ENCODE measurements at regions not wholly inside any gene's neighbourhood (a gene's known extent, or its start where the extent isn't known, plus 50 kb on each side); places are given as distances from the start of the nearest gene placed in this dataset.
A peak's percentile ranks its signal among the peaks of the same experiment; 100 is the strongest.

DNA sequence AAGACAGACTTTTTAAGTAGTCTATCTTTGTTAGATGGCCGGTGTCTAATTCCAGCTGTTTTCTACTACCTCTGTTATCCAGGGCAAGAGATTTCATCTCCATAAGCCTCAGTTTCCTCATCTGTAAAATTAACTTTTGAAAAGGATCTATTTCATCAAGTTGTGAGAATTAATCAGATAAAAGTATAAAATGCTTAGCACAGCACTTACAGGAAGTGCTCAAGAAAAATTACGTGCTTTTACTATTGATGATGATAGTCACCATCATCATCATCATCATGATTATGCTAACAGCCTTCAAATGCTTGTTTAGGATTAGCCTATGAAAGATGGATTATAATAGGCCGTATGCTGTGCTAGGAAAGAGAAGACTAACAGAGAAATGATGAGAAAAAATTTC is 76.2 kb downstream of the CYRIA start:
- TF ChIP-seq POLR2A (IDR thresholded peaks at IDR 0.05; ENCODE audit: extremely low read depth, insufficient read length) (no peak), MYC (IDR thresholded peaks at IDR 0.05; ENCODE audit: low read depth, low read length) (no peak)
- TF ChIP-seq, protein P1, sequence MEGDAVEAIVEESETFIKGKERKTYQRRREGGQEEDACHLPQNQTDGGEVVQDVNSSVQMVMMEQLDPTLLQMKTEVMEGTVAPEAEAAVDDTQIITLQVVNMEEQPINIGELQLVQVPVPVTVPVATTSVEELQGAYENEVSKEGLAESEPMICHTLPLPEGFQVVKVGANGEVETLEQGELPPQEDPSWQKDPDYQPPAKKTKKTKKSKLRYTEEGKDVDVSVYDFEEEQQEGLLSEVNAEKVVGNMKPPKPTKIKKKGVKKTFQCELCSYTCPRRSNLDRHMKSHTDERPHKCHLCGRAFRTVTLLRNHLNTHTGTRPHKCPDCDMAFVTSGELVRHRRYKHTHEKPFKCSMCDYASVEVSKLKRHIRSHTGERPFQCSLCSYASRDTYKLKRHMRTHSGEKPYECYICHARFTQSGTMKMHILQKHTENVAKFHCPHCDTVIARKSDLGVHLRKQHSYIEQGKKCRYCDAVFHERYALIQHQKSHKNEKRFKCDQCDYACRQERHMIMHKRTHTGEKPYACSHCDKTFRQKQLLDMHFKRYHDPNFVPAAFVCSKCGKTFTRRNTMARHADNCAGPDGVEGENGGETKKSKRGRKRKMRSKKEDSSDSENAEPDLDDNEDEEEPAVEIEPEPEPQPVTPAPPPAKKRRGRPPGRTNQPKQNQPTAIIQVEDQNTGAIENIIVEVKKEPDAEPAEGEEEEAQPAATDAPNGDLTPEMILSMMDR (IDR thresholded peaks at IDR 0.05; ENCODE audit: low read depth, low read length), result no peak
- TF ChIP-seq, protein P2, sequence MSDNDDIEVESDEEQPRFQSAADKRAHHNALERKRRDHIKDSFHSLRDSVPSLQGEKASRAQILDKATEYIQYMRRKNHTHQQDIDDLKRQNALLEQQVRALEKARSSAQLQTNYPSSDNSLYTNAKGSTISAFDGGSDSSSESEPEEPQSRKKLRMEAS (IDR thresholded peaks at IDR 0.05; ENCODE audit: low read depth, low read length), result no peak
- H3K4me3 ChIP-seq (ENCODE audit: low read depth, low read length), result no peak overlapping the region
- DNase-seq (ENCODE audit: low read depth), result no peak

DNA sequence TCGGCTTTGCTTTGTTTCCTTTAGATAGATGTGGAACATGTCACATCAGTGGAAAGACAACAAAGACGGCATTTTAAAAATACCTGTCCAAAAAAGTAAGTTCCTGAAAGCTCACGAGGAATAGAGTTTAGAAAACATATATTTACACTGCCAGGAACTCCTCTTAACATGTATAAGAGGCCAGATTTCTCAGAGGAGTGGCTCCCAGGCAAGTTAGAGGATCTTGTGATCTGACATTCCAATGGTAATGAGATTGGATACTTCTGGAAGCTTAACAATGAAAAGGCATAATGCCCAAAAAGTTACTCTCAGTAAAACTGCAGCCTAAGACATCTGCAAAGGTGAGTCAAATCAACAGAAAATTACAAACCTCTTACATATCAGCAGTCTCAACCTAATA is 77.1 kb downstream of the CYRIA start:
- no peak overlapping the region for H3K4me3 ChIP-seq (ENCODE audit: low read depth, low read length)
- no peak for DNase-seq (ENCODE audit: low read depth)
- no peak for TF ChIP-seq POLR2A (IDR thresholded peaks at IDR 0.05; ENCODE audit: extremely low read depth, insufficient read length)
- TF ChIP-seq, protein P1 (IDR thresholded peaks at IDR 0.05; ENCODE audit: low read depth, low read length), result no peak
- TF ChIP-seq, protein P2 (IDR thresholded peaks at IDR 0.05; ENCODE audit: low read depth, low read length), result no peak
- no peak for TF ChIP-seq MYC (IDR thresholded peaks at IDR 0.05; ENCODE audit: low read depth, low read length)

DNA sequence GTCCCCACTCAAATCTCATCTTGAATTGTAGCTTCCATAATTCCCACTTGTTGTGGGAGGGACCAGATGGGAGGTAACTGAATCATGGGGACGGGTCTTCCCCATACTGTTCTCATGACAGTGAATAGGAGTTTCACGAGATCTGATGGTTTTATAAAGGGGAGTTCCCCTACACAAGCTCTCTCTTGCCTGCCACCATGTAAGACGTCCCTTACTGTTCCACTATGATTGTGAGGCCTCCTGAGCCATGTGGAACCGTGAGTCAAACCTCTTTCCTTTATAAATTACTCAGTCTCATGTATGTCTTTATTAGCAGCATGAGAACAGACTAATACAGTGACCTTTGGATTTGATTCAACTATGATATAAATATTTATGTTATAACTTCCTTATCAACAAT is 78.0 kb downstream of the CYRIA start:
- no peak overlapping the region for H3K4me3 ChIP-seq (ENCODE audit: low read depth, low read length)
- TF ChIP-seq, protein P2 (IDR thresholded peaks at IDR 0.05; ENCODE audit: low read depth, low read length), result no peak
- TF ChIP-seq POLR2A (IDR thresholded peaks at IDR 0.05; ENCODE audit: extremely low read depth, insufficient read length) (no peak), MYC (IDR thresholded peaks at IDR 0.05; ENCODE audit: low read depth, low read length) (no peak)
- TF ChIP-seq, protein P1 (IDR thresholded peaks at IDR 0.05; ENCODE audit: low read depth, low read length), result no peak
- DNase-seq (ENCODE audit: low read depth), result no peak

DNA sequence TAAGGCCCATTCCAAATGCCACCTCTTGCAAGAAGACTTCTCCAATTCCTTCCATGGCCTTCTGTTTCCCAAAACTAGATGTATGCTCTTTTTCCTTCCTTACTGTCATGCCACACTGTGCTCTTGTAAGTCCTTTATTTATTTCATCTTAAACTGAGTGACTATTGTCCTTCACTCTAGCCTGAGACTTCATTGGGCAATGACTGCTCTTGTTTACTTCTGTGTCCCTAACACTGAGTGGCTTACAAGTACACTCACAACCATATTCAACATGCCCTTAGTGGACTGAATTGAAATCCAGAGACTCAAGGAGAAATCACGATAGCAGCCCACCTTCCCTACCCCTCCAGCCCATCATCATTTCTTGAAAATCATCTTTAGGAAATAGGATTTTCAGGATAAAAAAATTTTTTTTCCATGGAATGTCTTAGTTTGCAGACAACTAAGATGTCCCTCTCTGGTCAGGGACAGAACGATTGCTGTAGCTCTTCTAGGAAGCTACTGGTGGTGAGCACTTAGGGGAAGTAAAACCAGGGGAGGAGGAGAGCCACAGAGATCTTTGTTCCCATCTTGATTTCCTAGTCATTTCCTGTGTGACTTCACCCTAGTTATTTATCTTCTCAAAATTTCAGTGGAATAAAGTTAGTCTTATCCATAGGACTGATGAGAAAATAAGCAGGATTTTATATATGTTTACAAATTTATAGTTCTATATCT is 80.7 kb downstream of the CYRIA start:
- TF ChIP-seq, protein P1 (IDR thresholded peaks at IDR 0.05; ENCODE audit: low read depth, low read length), result no peak
- TF ChIP-seq POLR2A (IDR thresholded peaks at IDR 0.05; ENCODE audit: extremely low read depth, insufficient read length) (no peak), MYC (IDR thresholded peaks at IDR 0.05; ENCODE audit: low read depth, low read length) (no peak)
- TF ChIP-seq, protein P2 (IDR thresholded peaks at IDR 0.05; ENCODE audit: low read depth, low read length), result no peak
- peak; percentile 13 for DNase-seq (ENCODE audit: low read depth)

DNA sequence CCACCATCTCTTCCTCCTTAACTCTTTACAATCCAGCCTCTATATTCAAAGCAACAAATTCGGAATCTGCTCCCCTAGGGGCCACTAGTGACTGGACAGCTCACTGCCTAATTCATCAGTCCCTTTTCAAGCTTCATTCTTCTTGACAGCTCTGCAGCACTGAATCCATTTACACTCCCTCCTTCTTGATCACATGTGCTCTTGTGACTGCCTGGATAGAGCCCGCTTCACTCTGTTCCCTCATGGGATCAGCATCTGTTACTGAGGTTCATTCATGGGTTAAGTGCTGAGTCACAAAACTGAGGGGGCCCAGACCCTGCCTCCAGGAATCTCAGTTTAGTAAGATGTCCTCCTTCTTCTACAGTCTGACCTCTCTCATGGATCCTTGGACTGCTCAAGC is 81.5 kb downstream of the CYRIA start:
- TF ChIP-seq MYC (IDR thresholded peaks at IDR 0.05; ENCODE audit: low read depth, low read length), result no peak
- TF ChIP-seq POLR2A (IDR thresholded peaks at IDR 0.05; ENCODE audit: extremely low read depth, insufficient read length), result no peak
- TF ChIP-seq, protein P1 (IDR thresholded peaks at IDR 0.05; ENCODE audit: low read depth, low read length), result no peak
- TF ChIP-seq, protein P2 (IDR thresholded peaks at IDR 0.05; ENCODE audit: low read depth, low read length), result no peak
- DNase-seq (ENCODE audit: low read depth), result no peak
- H3K4me3 ChIP-seq (ENCODE audit: low read depth, low read length), result no peak overlapping the region

More for the DNA sequence above, 80.7 kb downstream of the CYRIA start:
- no peak overlapping the region for H3K4me3 ChIP-seq (ENCODE audit: low read depth, low read length)

Measured in NB4 (cell line).